Panc1 (cell line): ENCODE measurements at regions not wholly inside any gene's neighbourhood (a gene's known extent, or its start where the extent isn't known, plus 50 kb on each side); places are given as distances from the start of the nearest gene placed in this dataset.

Experiments
- ATAC-seq: fragments of 200-7000 bp; cut with Tn5 transposase; 2 replicates; pipeline ENCODE4 v1.9.1; 2020; ENCODE audit warnings: mild to moderate bottlenecking, moderate library complexity
- BruUV-seq: library from RNA; stranded (reverse); fragments of 400-500 nt; replicated peaks from 2 replicates; lab custom pipeline; 2021; lab: Mats Ljungman, UMichigan
- CTCF ChIA-PET: fragments of 300-600 bp; sonication (Branson Sonifier 250); formaldehyde crosslinking; loops from one replicate; lab custom pipeline; 2022; ENCODE audit warnings: antibody characterized with exemption; lab: Charles Lee
- POLR2A ChIA-PET: fragments of 300-600 bp; sonication (Branson Sonifier 250); formaldehyde crosslinking; loops from one replicate; lab custom pipeline; 2022; ENCODE audit warnings: antibody characterized with exemption; lab: Charles Lee
- DNase-seq: peaks from one replicate; pipeline ENCODE4 v3.0.0-alpha.2; 2010; ENCODE audit warnings: low read depth, low spot score
- H3K27ac ChIP-seq: 2 replicates; pipeline ENCODE4 v1.5.1; 2011; ENCODE audit warnings: mild to moderate bottlenecking, low read length, inconsistent platforms
- H3K27me3 ChIP-seq: fragments of 200-500 bp; sonication (Bioruptor generic); 2 replicates; pipeline ENCODE4 v1.6.0; 2014; ENCODE audit warnings: low read length, inconsistent platforms; ENCODE audit not compliant: control insufficient read depth, insufficient read depth
- H3K36me3 ChIP-seq: fragments of 200-500 bp; sonication (Bioruptor generic); 2 replicates; pipeline ENCODE4 v1.5.1; 2014; ENCODE audit warnings: inconsistent platforms, mild to moderate bottlenecking, low read length, moderate library complexity; ENCODE audit not compliant: control insufficient read depth, insufficient read depth
- H3K4me1 ChIP-seq: 2 replicates; pipeline ENCODE4 v1.5.1; 2011; ENCODE audit warnings: inconsistent platforms, mild to moderate bottlenecking, low read length, moderate library complexity; ENCODE audit not compliant: control insufficient read depth, insufficient read depth
- H3K4me3 ChIP-seq, 2 experiments: 2 replicates each; pipeline ENCODE4 v1.5.1; 2011 to 2012; ENCODE audit warnings: low read depth in 2 of 2, low read length in 2 of 2, mild to moderate bottlenecking in 2 of 2, inconsistent platforms in 1 of 2, moderate library complexity in 1 of 2
- H3K9me3 ChIP-seq: fragments of 200-500 bp; sonication (Bioruptor generic); 2 replicates; pipeline ENCODE4 v1.5.1; 2014; ENCODE audit warnings: low read depth, mild to moderate bottlenecking, inconsistent platforms, low read length, moderate library complexity; ENCODE audit not compliant: control insufficient read depth, insufficient read depth
- CTCF ChIP-seq: fragments of 450-650 bp; IDR thresholded peaks from 2 replicates; pipeline ENCODE4 v1.5.1; 2017; ENCODE audit warnings: mild to moderate bottlenecking
- POLR2AphosphoS5 ChIP-seq: IDR thresholded peaks from 2 replicates; pipeline ENCODE4 v1.6.1; 2012; ENCODE audit warnings: mild to moderate bottlenecking, low read depth, low read length, moderate library complexity
- REST ChIP-seq, 2 experiments: IDR thresholded peaks; 2 replicates each; pipeline ENCODE4 v1.6.1; 2011 to 2012; ENCODE audit warnings: low read depth in 2 of 2, control low read depth in 1 of 2, low read length in 1 of 2, mild to moderate bottlenecking in 1 of 2, moderate library complexity in 1 of 2; ENCODE audit not compliant: insufficient read depth in 1 of 2
- SIN3A ChIP-seq: IDR thresholded peaks from 2 replicates; pipeline ENCODE4 v1.6.1; 2012; ENCODE audit warnings: low read depth, mild to moderate bottlenecking, low read length, moderate library complexity, borderline replicate concordance; ENCODE audit not compliant: insufficient read depth
- TCF7L2 ChIP-seq: IDR thresholded peaks from 2 replicates; pipeline ENCODE4 v1.6.1; 2011; ENCODE audit warnings: mild to moderate bottlenecking, low read depth, low read length, inconsistent platforms
- in situ Hi-C: cut with HindIII; loops from 2 replicates; pipeline ENCODE4 v1.10.0; 2016; ENCODE audit warnings: low sequenced_read_pairs, low pct_unique_long_range_greater_than_20kb
- intact Hi-C: fragments of 100-400 bp; cut with micrococcal nuclease; formaldehyde crosslinking; loops from one replicate; pipeline ENCODE4 v1.10.0; 2022; ENCODE audit not compliant: unreplicated experiment

GRCh38 chr5:167916261-167916691 lies 375.2 kb upstream of the WWC1 start:
- in situ Hi-C loops: no loop called here
- no peaks in the 10 kb centered on the region for H3K9me3 ChIP-seq
- intact Hi-C loops: no loop called here
- DNase-seq (no peak), ATAC-seq (no peak)
- TF ChIP-seq POLR2AphosphoS5 (no peak), TCF7L2 (no peak), CTCF (no peak), SIN3A (no peak), REST (IDR thresholded peaks at IDR 0.05; ENCODE audit: insufficient read depth in 1 of 2, low read depth in 2 of 2, low read length in 1 of 2) (no peak)
- ChIA-PET POLR2A (no interaction called here), CTCF (no interaction called here)
- no peaks in the 10 kb centered on the region for H3K4me1 ChIP-seq
- H3K4me3 ChIP-seq: no peak overlapping the region
- no peak overlapping the region for H3K27ac ChIP-seq
- H3K27me3 ChIP-seq: no peaks in the 10 kb centered on the region
- no TSS peak for BruUV-seq
- no peaks in the 10 kb centered on the region for H3K36me3 ChIP-seq

- Histone ChIP-seq H3K27me3 (no peaks in the 10 kb centered on the region), H3K4me1 (no peaks in the 10 kb centered on the region), H3K9me3 (no peaks in the 10 kb centered on the region), H3K27ac (no peak overlapping the region), H3K36me3 (no peaks in the 10 kb centered on the region), H3K4me3 (no peak overlapping the region)
- ChIA-PET POLR2A (no interaction called here), CTCF (no interaction called here)
- no peak for ATAC-seq
- intact Hi-C loops: no loop called here
- no TSS peak for BruUV-seq
- TF ChIP-seq SIN3A (no peak), REST (IDR thresholded peaks at IDR 0.05; ENCODE audit: insufficient read depth in 1 of 2, low read depth in 2 of 2, low read length in 1 of 2) (no peak), TCF7L2 (no peak), CTCF (no peak), POLR2AphosphoS5 (no peak)
- in situ Hi-C loops: no loop called here
- DNase-seq: no peak
Observed at GRCh38 chr5:167916706-167917105, 374.7 kb upstream of the WWC1 start.
